Fibroblast of lung (primary cell): ENCODE measurements at regions not wholly inside any gene's neighbourhood (a gene's known extent, or its start where the extent isn't known, plus 50 kb on each side); places are given as distances from the start of the nearest gene placed in this dataset.
"Not testable (repeated sequence)": the region's sequence is repeated elsewhere in the genome, so short reads cannot be mapped to it uniquely, and the experiment has no call there.

Experiments used
- DNase-seq, 2 donors: peaks; one replicate each; pipeline versions ENCODE4 v3.0.0 to v3.0.0-alpha.2; 2010; ENCODE audit warnings: low read depth in 2 of 2
- H2AFZ ChIP-seq: 2 replicates; pipeline ENCODE4 v1.5.1; 2012; ENCODE audit warnings: low read length, control low read depth, inconsistent platforms
- H3K27ac ChIP-seq: 2 replicates; pipeline ENCODE4 v1.5.1; 2011; ENCODE audit warnings: low read length, control low read depth; ENCODE audit not compliant: insufficient read depth
- H3K27me3 ChIP-seq: 2 replicates; pipeline ENCODE4 v1.5.1; 2011; ENCODE audit warnings: mild to moderate bottlenecking, low read length; ENCODE audit not compliant: control insufficient read depth, insufficient read depth
- H3K36me3 ChIP-seq: 2 replicates; pipeline ENCODE4 v1.5.1; 2011; ENCODE audit warnings: low read length; ENCODE audit not compliant: control insufficient read depth, insufficient read depth
- H3K4me1 ChIP-seq: 2 replicates; pipeline ENCODE4 v1.5.1; 2011; ENCODE audit warnings: low read length; ENCODE audit not compliant: control insufficient read depth, insufficient read depth; ENCODE audit errors: extremely low read depth
- H3K4me2 ChIP-seq: 2 replicates; pipeline ENCODE4 v1.5.1; 2011; ENCODE audit warnings: low read length, control low read depth; ENCODE audit not compliant: insufficient read depth; ENCODE audit errors: extremely low read depth
- H3K4me3 ChIP-seq, 4 experiments: fragments of 200-600 bp in 1 of 4; sonication (generic) in 1 of 4; replicated peaks in 1 of 4; 2 replicates each; pipeline ENCODE4 v1.5.1; 2011 to 2016; ENCODE audit warnings: low read length in 4 of 4, low read depth in 3 of 4, mild to moderate bottlenecking in 3 of 4, control low read depth in 2 of 4, inconsistent platforms in 1 of 4, mixed read lengths in 1 of 4; ENCODE audit not compliant: insufficient read depth in 1 of 4; ENCODE audit errors: control extremely low read depth in 1 of 4
- H3K79me2 ChIP-seq: 2 replicates; pipeline ENCODE4 v1.5.1; 2012; ENCODE audit warnings: mild to moderate bottlenecking, low read length, inconsistent platforms; ENCODE audit not compliant: control insufficient read depth, insufficient read depth
- H3K9ac ChIP-seq: 2 replicates; pipeline ENCODE4 v1.5.1; 2011; ENCODE audit warnings: mild to moderate bottlenecking, low read length, control low read depth; ENCODE audit not compliant: insufficient read depth
- H3K9me3 ChIP-seq: 2 replicates; pipeline ENCODE4 v1.5.1; 2012; ENCODE audit warnings: low read depth, low read length; ENCODE audit not compliant: control insufficient read depth, insufficient read depth
- H4K20me1 ChIP-seq: 2 replicates; pipeline ENCODE4 v1.5.1; 2011; ENCODE audit warnings: low read length; ENCODE audit not compliant: control insufficient read depth, insufficient read depth; ENCODE audit errors: extremely low read depth
- CTCF ChIP-seq, 2 donors: IDR thresholded peaks in 1 of 2; conservative IDR thresholded peaks in 1 of 2; 1 replicate in 1 of 2; 2 replicates in 1 of 2; pipeline ENCODE4 v1.5.1; 2011 to 2012; ENCODE audit warnings: low read length in 2 of 2, control low read depth in 1 of 2, inconsistent platforms in 1 of 2, low read depth in 1 of 2, mild to moderate bottlenecking in 1 of 2
- EZH2 ChIP-seq: IDR thresholded peaks from 2 replicates; pipeline ENCODE4 v1.5.1; 2012; ENCODE audit warnings: low read length, control low read depth, mild to moderate bottlenecking; ENCODE audit errors: missing control alignments

DNA sequence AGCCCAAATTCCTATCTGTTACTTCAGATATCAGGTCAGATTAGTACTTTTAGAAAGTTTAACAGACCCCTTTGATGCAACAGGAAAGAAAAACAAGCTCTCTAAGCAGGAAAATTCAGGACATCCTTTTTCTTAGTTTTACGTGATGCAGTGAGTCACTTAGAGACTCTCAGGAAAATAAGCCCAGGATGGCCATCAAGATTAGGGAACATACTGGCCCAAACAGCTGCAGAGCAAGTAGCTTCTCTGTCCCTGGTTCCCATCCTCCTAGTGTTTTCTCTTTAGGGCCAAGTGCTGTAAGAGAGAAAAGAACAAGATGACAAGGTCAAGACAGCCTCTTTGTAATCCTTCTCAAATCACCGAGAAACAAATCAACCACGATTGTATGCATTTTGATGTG, 219.1 kb downstream of the ZNF674 start:
- DNase-seq = peak; percentile 12 to 57
- Histone ChIP-seq H3K36me3 (no peaks in the 10 kb centered on the region), H3K9ac (no peak overlapping the region), H2AFZ (no peak overlapping the region), H3K4me1 (peaks cover 4% of the 10 kb centered on the region), H3K9me3 (no peaks in the 10 kb centered on the region), H3K4me3 (no peak overlapping the region), H3K79me2 (no peaks in the 10 kb centered on the region), H3K4me2 (no peak overlapping the region), H4K20me1 (no peaks in the 10 kb centered on the region), H3K27ac (no peak overlapping the region), H3K27me3 (no peaks in the 10 kb centered on the region)
- TF ChIP-seq EZH2 (no peak), CTCF (conservative IDR thresholded peaks at IDR 0.05 in 1 of 2, IDR thresholded peaks at IDR 0.05 in 1 of 2; ENCODE audit: low read depth in 1 of 2, low read length in 2 of 2) (no peak)

DNA sequence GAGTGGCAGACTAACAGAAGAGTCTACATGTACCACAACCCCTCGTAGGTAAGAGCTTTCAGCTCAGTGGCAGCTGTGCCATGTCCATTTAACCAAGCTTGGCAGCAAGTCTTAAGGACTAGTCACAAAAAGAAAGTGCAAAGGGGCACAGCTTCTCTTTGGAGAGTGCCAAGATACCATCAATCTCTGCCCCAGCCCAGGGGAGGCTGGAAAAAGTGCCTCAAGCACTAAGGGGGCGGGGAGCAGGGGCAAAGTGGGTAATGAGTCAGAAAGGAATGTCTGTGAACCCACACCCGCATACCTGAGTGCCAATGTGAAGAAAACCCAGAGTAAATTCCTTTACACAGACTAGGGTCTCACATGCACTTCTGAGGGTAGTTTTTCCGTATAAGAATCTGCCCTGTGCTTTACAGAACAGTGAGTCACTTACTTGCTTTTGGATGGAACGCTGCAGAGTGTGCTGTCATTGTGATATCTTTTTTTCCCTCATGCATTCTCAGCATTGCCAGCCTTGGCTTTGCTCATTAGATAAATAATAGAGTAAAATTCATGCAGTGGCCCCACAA, 219.8 kb downstream of the ZNF674 start:
- Histone ChIP-seq H3K4me3 (no peak overlapping the region), H3K79me2 (no peaks in the 10 kb centered on the region), H3K4me1 (peaks cover 4% of the 10 kb centered on the region), H2AFZ (no peak overlapping the region), H3K27me3 (no peaks in the 10 kb centered on the region), H3K9me3 (no peaks in the 10 kb centered on the region), H3K9ac (no peak overlapping the region), H3K27ac (no peak overlapping the region), H3K36me3 (no peaks in the 10 kb centered on the region), H4K20me1 (no peaks in the 10 kb centered on the region), H3K4me2 (no peak overlapping the region)
- TF ChIP-seq CTCF (conservative IDR thresholded peaks at IDR 0.05 in 1 of 2, IDR thresholded peaks at IDR 0.05 in 1 of 2; ENCODE audit: low read depth in 1 of 2, low read length in 2 of 2) = no peak
- no peak for TF ChIP-seq EZH2
- peak; percentile 42 to 92 for DNase-seq

DNA sequence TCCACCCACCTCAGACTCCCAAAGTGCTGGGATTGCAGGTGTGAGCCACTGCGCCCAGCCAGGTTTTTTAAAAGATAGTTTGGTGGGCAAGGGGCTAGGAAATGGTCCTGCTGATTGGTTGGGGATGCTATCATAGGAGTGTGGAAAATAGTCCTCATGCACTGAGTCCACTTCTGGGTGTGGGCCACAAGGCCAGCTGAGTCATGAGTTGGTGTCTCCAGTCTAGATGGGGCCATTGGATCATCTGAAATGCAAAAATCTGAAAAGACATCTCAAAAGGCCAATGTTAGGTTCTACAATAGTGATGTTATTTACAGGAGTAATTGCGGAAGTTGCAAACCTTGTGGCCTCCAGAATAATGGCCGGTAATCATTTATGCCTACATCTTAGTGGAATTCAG, 221.1 kb downstream of the ZNF674 start:
- Histone ChIP-seq H3K79me2 (no peaks in the 10 kb centered on the region), H3K36me3 (no peaks in the 10 kb centered on the region), H3K9ac (no peak overlapping the region), H3K27ac (no peak overlapping the region), H3K4me2 (no peak overlapping the region), H2AFZ (no peak overlapping the region), H4K20me1 (no peaks in the 10 kb centered on the region), H3K4me3 (no peak overlapping the region), H3K9me3 (no peaks in the 10 kb centered on the region), H3K4me1 (peaks cover 4% of the 10 kb centered on the region), H3K27me3 (no peaks in the 10 kb centered on the region)
- no peak for TF ChIP-seq CTCF (conservative IDR thresholded peaks at IDR 0.05 in 1 of 2, IDR thresholded peaks at IDR 0.05 in 1 of 2; ENCODE audit: low read depth in 1 of 2, low read length in 2 of 2)
- no peak for TF ChIP-seq EZH2
- no peak for DNase-seq

DNA sequence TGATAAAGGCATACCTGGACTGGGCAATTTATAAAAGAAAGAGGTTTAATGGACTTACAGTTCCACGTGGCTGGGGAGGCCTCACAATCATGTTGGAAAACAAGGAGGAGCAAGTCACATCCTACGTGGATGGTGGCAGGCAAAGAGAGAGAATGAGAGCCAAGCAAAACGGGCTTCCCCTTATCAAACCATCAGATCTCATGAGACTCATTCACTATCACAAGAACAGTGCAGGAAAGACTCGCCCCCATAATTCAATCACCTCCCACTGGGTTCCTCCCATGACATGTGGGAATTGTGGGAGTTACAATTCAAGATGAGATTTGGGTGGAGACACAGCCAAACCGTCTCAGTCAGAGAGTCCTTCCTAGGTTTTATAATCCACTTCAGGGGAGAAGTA, 222.3 kb downstream of the ZNF674 start:
- not testable (repeated sequence) for H3K4me3 ChIP-seq, H3K9ac ChIP-seq, H3K27ac ChIP-seq, H3K36me3 ChIP-seq, H3K27me3 ChIP-seq, DNase-seq, H3K9me3 ChIP-seq, H3K79me2 ChIP-seq, H3K4me2 ChIP-seq, H4K20me1 ChIP-seq, H3K4me1 ChIP-seq, H2AFZ ChIP-seq
